Activated naive CD4-positive, alpha-beta T cell treated with anti-CD3 and anti-CD28 coated beads, Interleukin-2, amount 50 U/mL, for 72 hours (primary cell): ENCODE measurements at regions not wholly inside any gene's neighbourhood (a gene's known extent, or its start where the extent isn't known, plus 50 kb on each side); places are given as distances from the start of the nearest gene placed in this dataset.
A peak's percentile ranks its signal among the peaks of the same experiment; 100 is the strongest.

Experiments
- ATAC-seq, 2 donors: fragments of 150-1000 bp; cut with Tn5 transposase; 2 replicates each; pipeline ENCODE4 v1.10.0; 2021; ENCODE audit warnings: mild to moderate bottlenecking in 2 of 2, moderate library complexity in 2 of 2
- DNase-seq, 2 donors: peaks; one replicate each; pipeline ENCODE4 v3.0.0; 2021 to 2022; ENCODE audit warnings: low spot score in 2 of 2
- H3K27ac Mint-ChIP-seq, 2 donors: one replicate each; pipeline ENCODE4 v1.8.0; 2022; ENCODE audit warnings: mild to moderate bottlenecking in 2 of 2, mixed read lengths in 2 of 2
- H3K36me3 Mint-ChIP-seq, 2 donors: one replicate each; pipeline ENCODE4 v1.8.0; 2022; ENCODE audit warnings: mixed read lengths in 2 of 2
- H3K9me3 Mint-ChIP-seq, 2 donors: one replicate each; pipeline ENCODE4 v1.8.0; 2022; ENCODE audit warnings: mixed read lengths in 2 of 2

DNA sequence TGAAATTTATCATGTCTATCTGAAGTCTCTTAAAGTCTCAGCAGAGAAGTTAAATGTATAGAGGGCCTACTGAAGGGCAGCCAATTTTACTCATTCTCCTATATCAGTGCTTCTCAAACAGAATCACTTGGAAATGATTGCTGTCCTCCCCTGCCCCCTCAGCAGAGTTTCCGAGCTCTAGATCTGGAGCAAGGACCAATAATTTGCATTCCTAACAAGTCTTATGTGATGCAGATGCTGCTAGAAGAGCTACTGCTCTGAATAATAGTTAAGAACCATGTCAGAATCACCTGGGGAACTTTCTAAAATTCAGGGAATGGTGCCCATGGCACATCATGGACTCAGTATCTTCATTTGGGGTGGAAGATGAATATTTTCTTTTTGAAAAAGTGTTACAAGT, 105.6 kb upstream of the EPHA4 start:
- no peak overlapping the region for H3K27ac Mint-ChIP-seq
- peaks cover 0 to 4% of the 10 kb centered on the region in 2 donors for H3K9me3 Mint-ChIP-seq

DNA sequence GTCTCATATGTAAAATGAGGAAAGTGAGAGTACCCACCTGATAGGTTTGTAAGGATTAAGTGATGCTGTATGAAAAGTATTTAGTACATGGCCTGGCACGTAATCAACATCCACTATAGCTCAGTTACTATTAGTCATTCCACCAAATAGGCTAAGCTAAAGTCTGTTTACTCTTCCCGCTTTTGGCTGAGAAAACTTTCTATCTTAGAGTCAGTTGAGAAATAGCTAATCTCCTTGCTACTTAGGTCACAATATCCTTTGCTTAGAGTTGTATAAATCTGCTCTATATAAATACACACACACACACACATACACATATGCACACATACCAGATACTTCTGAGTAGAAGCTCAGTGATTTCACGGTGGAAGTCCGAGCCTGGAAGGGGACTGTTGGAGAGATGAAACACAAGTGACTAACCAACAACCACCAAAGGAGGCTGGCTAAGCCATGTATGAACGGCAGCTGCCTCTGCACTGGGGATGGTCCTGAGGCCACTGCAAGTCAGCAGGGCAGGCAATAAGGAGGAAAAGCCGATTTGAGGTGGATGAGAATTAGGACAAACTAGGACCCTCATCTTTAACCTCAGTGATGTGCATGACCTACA, 104.6 kb upstream of the EPHA4 start:
- no peak overlapping the region for H3K27ac Mint-ChIP-seq
- no peak for DNase-seq
- peaks cover 0 to 4% of the 10 kb centered on the region in 2 donors for H3K9me3 Mint-ChIP-seq
- H3K36me3 Mint-ChIP-seq, result no peaks in the 10 kb centered on the region
- ATAC-seq, result no peak

More for the DNA sequence above, 105.6 kb upstream of the EPHA4 start:
- H3K36me3 Mint-ChIP-seq, result no peaks in the 10 kb centered on the region
- DNase-seq, result no peak
- ATAC-seq, result no peak

GRCh38 chr2:221675201-221675908, 103.3 kb upstream of the EPHA4 start:
- DNase-seq (no peak), ATAC-seq (no peak)
- Mint-ChIP-seq H3K27ac (no peak overlapping the region), H3K36me3 (no peaks in the 10 kb centered on the region), H3K9me3 (peaks cover 0 to 4% of the 10 kb centered on the region in 2 donors)

GRCh38 chr2:221674446-221674845, 102.3 kb upstream of the EPHA4 start:
- ATAC-seq, result no peak
- Mint-ChIP-seq H3K9me3 (peaks cover 0 to 4% of the 10 kb centered on the region in 2 donors), H3K36me3 (no peaks in the 10 kb centered on the region), H3K27ac (no peak overlapping the region)
- no peak for DNase-seq

DNA sequence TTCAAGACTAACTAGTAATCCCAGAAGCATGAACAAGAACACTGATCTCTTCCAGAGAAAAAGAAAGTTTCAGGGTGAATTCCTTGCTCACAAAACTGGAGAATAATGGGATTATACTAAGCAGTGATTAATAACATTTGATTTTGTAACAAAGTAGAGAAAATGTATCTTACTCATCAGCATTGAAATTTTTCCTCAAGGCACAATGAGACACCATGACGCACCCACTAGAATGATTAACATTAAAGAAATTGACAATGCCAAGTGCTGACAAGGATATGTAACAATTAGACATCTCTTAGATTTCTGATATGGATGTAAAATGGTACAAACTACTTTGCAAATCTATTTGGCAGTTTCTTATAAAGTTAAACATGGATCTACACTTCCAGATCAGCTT, 101.1 kb upstream of the EPHA4 start:
- H3K27ac Mint-ChIP-seq, result no peak overlapping the region
- no peak for ATAC-seq

GRCh38 chr2:221671515-221671914, 99.4 kb upstream of the EPHA4 start:
- no peaks in the 10 kb centered on the region for H3K36me3 Mint-ChIP-seq
- ATAC-seq, result no peak
- H3K27ac Mint-ChIP-seq, result no peak overlapping the region
- H3K9me3 Mint-ChIP-seq, result peaks cover 0 to 4% of the 10 kb centered on the region in 2 donors
- DNase-seq, result no peak

More for the DNA sequence above, 101.1 kb upstream of the EPHA4 start:
- Mint-ChIP-seq H3K9me3 (peaks cover 0 to 4% of the 10 kb centered on the region in 2 donors), H3K36me3 (no peaks in the 10 kb centered on the region)
- no peak for DNase-seq

DNA sequence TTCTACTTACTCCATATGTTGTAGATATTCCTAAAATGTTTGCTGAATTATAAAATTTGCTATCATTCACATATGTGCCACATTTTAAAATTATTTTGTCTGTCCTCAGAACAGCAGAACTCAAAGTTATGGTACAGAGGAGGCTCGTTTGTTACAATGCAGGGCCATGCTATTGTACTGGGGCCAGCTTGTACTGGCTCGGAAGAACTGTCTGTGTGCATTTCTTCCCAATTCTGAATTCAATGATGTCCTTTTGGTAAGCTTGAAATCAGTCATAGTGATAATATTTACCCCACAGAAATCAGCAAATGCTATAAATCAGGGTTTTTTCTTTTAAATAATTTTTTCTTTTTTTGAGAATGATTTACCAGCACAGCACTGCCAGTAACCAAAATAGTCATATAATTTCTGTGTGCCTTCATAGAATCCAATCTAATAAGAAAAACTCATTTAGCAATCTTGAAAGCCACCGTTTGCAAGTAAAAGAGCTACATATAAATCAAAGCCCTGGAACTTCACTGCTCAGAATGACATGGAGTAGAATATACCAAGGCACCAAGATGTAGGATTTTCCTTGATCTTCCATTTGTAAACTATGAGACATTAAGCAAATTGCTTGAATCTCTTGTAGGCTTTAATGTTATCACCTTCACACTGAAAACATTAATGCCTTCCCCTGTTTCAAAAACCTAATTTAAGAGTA, 90.7 kb upstream of the EPHA4 start:
- Mint-ChIP-seq H3K27ac (no peak overlapping the region), H3K36me3 (peaks cover 0 to 4% of the 10 kb centered on the region in 2 donors)

GRCh38 chr2:221657806-221658205, 85.7 kb upstream of the EPHA4 start:
- H3K36me3 Mint-ChIP-seq, result peaks cover 0 to 4% of the 10 kb centered on the region in 2 donors
- ATAC-seq, result no peak
- peaks cover 0 to 7% of the 10 kb centered on the region in 2 donors for H3K9me3 Mint-ChIP-seq
- DNase-seq, result no peak
- no peak overlapping the region for H3K27ac Mint-ChIP-seq

More for the DNA sequence above, 90.7 kb upstream of the EPHA4 start:
- peaks cover 9 to 10% of the 10 kb centered on the region in 2 donors for H3K9me3 Mint-ChIP-seq
- no peak for DNase-seq
- ATAC-seq, result no peak

DNA sequence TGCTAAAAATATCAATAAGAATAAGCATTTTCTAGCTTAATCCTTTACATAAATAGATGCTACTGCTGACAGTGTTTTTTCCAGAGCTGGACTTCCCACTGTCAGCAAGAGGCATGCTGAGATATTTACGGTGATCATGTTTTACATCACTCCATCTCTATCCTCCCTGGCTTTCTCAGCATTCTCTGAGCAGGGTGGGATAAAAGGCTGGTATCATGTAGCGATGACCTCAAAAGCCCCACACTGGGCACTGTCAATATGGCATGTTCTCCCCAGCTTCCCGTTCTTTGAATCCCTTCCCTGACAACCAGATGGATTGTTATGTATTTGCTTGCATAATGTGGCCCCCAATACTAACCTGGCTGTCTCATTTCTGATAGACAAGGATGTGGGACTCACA, 83.2 kb upstream of the EPHA4 start:
- ATAC-seq, result no peak
- peaks cover 0 to 7% of the 10 kb centered on the region in 2 donors for H3K9me3 Mint-ChIP-seq
- no peak for DNase-seq
- no peak overlapping the region for H3K27ac Mint-ChIP-seq
- H3K36me3 Mint-ChIP-seq, result no peaks in the 10 kb centered on the region

GRCh38 chr2:221653182-221653581, 81.1 kb upstream of the EPHA4 start:
- no peak for ATAC-seq
- no peaks in the 10 kb centered on the region for H3K36me3 Mint-ChIP-seq
- no peak for DNase-seq
- H3K9me3 Mint-ChIP-seq, result peaks cover 0 to 4% of the 10 kb centered on the region in 2 donors
- no peak overlapping the region for H3K27ac Mint-ChIP-seq

DNA sequence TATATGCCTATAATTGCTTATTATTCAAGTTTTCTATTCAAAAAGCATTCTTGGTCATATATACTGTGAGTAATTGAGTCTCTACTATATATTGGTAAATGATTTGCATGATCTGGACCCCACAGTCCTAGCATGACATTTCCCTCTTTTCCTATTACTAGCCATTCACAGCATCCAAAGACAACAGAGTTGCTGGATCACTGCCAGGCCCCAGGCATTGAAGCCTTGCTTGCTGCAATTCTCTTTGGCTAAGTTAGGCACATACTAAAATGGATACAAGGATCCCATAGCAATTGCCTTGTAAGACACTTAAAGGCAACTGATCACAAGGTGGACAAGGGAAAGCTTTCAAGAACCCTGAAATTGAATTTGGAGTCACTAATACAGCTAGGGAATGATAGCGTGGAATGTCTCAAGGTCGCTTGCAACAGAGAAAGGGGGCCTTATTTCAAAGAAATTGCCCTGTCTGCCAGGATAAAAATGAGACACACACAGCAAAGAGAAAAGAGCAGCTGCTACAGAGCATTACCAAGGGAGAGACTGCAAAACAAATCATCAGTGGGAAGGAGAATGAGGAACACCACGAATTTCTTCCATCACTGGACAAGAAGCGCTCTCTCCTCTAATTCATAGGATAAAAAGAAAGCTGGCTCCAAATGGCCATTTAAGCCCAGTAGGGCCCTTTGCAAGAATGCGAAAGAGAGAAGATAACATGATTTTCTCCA, 77.1 kb upstream of the EPHA4 start:
- no peaks in the 10 kb centered on the region for H3K36me3 Mint-ChIP-seq
- ATAC-seq (no peak), DNase-seq (no peak)
- peaks cover 3 to 4% of the 10 kb centered on the region in 2 donors for H3K9me3 Mint-ChIP-seq
- H3K27ac Mint-ChIP-seq, result no peak overlapping the region

DNA sequence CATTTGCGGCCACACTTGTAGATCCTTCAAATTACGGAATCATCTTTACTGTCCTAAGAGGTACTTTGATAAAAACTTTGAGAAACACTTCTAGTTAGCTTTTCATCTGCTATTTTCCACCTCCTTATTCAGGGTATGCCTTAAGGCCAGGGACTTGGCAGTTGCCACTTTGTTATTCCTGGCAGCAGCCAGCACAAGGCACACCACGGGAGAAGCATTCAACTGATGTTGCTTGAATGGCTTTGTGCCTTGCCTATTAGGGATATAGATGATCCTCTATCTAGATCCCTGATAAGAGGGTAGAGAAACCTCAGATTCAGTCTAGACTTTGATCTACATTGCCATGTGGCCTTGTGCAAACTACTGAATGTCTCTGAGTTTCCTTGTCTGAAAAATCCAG, 70.3 kb upstream of the EPHA4 start:
- Mint-ChIP-seq H3K36me3 (peaks cover 0 to 4% of the 10 kb centered on the region in 2 donors), H3K27ac (no peak overlapping the region), H3K9me3 (peaks cover 15 to 25% of the 10 kb centered on the region in 2 donors)
- DNase-seq (no peak), ATAC-seq (no peak)

GRCh38 chr2:221641181-221641871, 69.2 kb upstream of the EPHA4 start:
- Mint-ChIP-seq H3K36me3 (peaks cover 0 to 4% of the 10 kb centered on the region in 2 donors), H3K27ac (peak overlapping the region in 1 of 2 donors; percentile 45), H3K9me3 (peaks cover 16 to 25% of the 10 kb centered on the region in 2 donors)
- peak; percentile 74 to 92 for ATAC-seq
- DNase-seq, result no peak

- ATAC-seq (no peak), DNase-seq (no peak)
- H3K9me3 Mint-ChIP-seq, result peaks cover 16 to 25% of the 10 kb centered on the region in 2 donors
- H3K36me3 Mint-ChIP-seq, result peaks cover 0 to 4% of the 10 kb centered on the region in 2 donors
- peak overlapping the region in 1 of 2 donors; percentile 45 for H3K27ac Mint-ChIP-seq
These were observed 68.6 kb upstream of the EPHA4 start for GRCh38 chr2:221640686-221641085.

DNA sequence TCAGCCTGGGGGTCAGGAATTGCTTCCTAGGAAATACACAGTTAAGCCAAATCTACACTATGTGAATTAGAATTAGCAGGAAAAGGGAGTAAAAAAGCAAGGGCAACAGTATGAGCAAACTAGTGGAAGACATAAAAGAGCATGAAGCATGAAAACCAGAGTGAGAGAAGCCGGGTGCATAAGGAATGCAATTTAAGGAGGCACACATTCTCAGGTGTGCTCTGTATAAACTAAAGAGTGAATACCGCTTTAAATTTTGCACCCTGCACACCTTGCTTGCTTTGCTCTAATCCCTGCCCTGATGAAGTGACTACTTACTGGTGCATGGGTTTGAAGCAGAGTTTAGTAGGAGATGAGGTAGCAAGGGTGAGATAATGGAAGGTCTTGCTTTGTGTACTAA, 65.7 kb upstream of the EPHA4 start:
- Mint-ChIP-seq H3K9me3 (peaks cover 12 to 21% of the 10 kb centered on the region in 2 donors), H3K36me3 (peaks cover 0 to 4% of the 10 kb centered on the region in 2 donors), H3K27ac (no peak overlapping the region)
- no peak for ATAC-seq
- DNase-seq, result no peak

GRCh38 chr2:221635949-221636348, 63.8 kb upstream of the EPHA4 start:
- ATAC-seq (no peak), DNase-seq (no peak)
- peaks cover 0 to under 1% of the 10 kb centered on the region in 2 donors for H3K36me3 Mint-ChIP-seq
- H3K27ac Mint-ChIP-seq, result no peak overlapping the region
- H3K9me3 Mint-ChIP-seq, result peaks cover 8 to 16% of the 10 kb centered on the region in 2 donors
